ENCODE measurements at regions not wholly inside any gene's neighbourhood (a gene's known extent, or its start where the extent isn't known, plus 50 kb on each side); places are given as distances from the start of the nearest gene placed in this dataset.

- TF ChIP-seq EZH2 (IDR thresholded peaks at IDR 0.05) (no peak), POLR2AphosphoS5 (IDR thresholded peaks at IDR 0.05; ENCODE audit: borderline replicate concordance, low read depth, low read length) (no peak)
These were observed 172.3 kb upstream of the TMPO start for GRCh38 chr12:98343002-98343567.

Measured in SK-N-MC (cell line).